ENCODE measurements at regions not wholly inside any gene's neighbourhood (a gene's known extent, or its start where the extent isn't known, plus 50 kb on each side); places are given as distances from the start of the nearest gene placed in this dataset.

DNA sequence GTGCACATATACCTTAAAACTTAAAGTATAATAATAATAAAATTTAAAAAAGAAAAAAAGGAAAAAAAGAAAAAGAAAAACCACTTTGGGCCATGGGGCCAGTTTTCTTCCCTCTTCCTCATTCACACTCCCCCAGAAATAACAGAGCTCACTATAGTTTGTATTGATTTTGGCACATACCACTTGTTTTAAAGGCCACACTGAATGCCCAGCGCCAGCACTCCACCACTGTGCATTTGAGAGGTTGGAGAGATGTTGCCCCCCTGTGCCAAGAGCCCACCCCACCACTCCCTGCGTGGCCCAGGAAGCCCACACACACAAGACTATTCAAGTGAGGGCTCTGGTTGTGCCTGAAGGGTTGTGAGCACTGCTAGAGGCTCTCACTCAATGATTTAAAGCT is 1536.3 kb downstream of the TSPY10 start:
- TF ChIP-seq, protein P1, sequence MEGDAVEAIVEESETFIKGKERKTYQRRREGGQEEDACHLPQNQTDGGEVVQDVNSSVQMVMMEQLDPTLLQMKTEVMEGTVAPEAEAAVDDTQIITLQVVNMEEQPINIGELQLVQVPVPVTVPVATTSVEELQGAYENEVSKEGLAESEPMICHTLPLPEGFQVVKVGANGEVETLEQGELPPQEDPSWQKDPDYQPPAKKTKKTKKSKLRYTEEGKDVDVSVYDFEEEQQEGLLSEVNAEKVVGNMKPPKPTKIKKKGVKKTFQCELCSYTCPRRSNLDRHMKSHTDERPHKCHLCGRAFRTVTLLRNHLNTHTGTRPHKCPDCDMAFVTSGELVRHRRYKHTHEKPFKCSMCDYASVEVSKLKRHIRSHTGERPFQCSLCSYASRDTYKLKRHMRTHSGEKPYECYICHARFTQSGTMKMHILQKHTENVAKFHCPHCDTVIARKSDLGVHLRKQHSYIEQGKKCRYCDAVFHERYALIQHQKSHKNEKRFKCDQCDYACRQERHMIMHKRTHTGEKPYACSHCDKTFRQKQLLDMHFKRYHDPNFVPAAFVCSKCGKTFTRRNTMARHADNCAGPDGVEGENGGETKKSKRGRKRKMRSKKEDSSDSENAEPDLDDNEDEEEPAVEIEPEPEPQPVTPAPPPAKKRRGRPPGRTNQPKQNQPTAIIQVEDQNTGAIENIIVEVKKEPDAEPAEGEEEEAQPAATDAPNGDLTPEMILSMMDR (IDR thresholded peaks at IDR 0.05; ENCODE audit: insufficient read depth, low read depth, low read length): no peak
- TF ChIP-seq EZH2 (IDR thresholded peaks at IDR 0.05; ENCODE audit: insufficient read depth, low read length): no peak
